ENCODE measurements at regions not wholly inside any gene's neighbourhood (a gene's known extent, or its start where the extent isn't known, plus 50 kb on each side); places are given as distances from the start of the nearest gene placed in this dataset.
"Not testable (repeated sequence)": the region's sequence is repeated elsewhere in the genome, so short reads cannot be mapped to it uniquely, and the experiment has no call there.

- DNase-seq, result no peak
These were observed 419.5 kb downstream of the SH2D4B start for GRCh38 chr10:80957161-80957560.

DNA sequence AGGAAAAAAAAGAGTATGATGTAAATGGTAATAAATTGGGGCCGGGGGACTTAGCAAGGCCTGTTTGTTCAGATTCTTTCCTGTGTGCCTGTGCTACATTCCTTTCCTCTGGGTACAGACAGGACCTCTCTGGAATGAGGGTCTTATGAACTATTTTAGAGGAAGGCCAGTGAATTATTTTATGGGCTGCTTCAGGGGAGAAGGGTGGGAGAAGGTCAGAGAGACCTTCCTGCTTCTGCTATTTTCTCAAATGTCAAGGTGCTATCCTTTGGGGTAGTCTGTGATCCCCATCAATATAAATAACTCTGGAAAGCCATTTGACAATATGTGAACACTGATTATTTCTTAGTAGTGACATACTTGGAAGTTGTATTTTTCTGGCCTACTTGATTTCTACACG lies 426.5 kb downstream of the SH2D4B start:
- DNase-seq, result no peak

DNA sequence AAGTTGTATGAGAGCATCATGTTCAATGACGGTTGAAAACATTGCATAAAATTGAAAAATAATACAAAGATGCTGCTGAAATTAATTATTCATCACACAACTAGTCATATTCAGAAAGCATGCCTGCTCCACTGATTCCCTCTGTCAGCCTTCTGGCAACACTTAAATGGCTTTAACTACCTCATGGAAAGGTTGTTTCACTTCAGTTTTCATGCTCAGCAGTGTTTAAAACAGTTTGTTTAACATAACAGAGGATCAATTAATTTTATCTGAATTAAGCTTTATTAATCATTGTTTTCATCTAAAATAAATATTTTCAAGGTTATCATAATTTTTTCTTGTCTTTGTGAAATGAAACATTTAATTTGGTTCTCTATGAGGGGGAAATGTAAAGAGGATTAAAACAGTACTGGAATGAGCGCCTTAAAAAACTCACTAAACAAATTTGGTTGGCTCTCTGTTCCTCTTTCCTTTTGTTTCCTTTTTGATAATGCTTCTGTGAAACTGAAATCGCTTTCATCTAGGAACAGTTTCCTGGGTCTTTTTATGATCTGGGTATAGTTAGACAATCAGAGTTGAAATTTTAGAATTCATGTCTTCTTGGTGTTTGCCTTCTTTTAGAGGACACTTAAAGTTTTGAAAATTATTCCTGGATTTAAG lies 427.4 kb downstream of the SH2D4B start:
- no peak for DNase-seq

DNA sequence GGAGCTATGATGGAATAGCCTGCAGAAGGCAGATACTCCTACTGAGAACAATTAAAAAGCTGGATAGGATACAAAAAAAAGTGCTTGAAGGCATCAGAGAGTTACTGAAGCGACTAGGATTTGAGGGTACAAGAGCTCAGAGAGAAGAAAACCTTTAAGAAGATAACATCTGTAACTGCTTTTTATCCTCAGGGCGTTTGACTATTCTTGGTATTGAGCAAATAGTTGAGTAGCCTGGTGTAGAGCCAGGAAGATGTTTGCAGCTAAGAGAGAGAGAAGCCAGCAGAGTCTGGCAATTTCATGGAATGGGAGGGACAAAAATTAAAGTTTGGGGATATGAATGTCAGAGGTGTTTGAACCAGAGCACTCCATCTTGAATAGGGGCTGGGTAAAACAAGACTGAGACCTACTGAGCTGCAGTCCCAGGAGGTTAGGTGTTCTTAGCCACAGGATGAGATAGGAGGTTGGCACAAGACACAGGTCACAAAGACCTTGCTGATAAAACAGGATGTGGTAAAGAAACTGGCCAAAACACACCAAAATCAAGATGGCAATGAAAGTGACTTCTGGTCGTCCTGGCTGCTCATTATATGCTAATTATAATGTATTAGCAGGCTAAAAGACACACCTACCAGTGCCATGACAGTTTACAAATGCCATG lies 428.8 kb downstream of the SH2D4B start:
- DNase-seq, result no peak

- DNase-seq, result not testable (repeated sequence)
These were observed 429.7 kb downstream of the SH2D4B start for GRCh38 chr10:80967357-80967756.

- no peak for DNase-seq
These were observed 431.2 kb downstream of the SH2D4B start for GRCh38 chr10:80968903-80969302.

- DNase-seq, result no peak
These were observed 433.8 kb downstream of the SH2D4B start for GRCh38 chr10:80971461-80971860.

GRCh38 chr10:80976658-80977057 lies 439.0 kb downstream of the SH2D4B start:
- no peak for DNase-seq

DNA sequence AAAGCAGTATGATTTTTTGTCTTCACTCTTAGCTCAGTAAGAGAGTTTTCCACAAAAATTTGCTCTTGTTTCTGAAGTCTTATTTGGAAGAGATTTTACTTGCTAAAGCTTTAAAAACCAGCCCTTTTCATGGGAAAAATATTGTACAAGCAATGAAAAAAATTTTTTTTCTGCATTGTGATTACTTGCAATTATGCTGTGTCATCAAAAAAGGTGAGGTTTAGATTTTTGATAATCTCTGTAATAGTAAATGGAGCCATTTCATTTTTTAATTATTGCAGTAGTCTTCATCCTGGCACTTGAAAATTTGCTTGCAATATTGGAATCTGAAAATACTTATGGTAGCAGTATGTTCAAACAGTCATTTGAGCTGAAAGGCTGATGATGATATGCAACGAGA lies 447.4 kb downstream of the SH2D4B start:
- no peak for DNase-seq

GRCh38 chr10:80986596-80986995 lies 448.9 kb downstream of the SH2D4B start:
- no peak for DNase-seq

- DNase-seq, result no peak
These were observed 451.1 kb downstream of the SH2D4B start for GRCh38 chr10:80988755-80989154.

- no peak for DNase-seq
These were observed 459.0 kb downstream of the SH2D4B start for GRCh38 chr10:80996615-80997193.

- no peak for DNase-seq
These were observed 463.1 kb downstream of the SH2D4B start for GRCh38 chr10:81000781-81001180.

DNA sequence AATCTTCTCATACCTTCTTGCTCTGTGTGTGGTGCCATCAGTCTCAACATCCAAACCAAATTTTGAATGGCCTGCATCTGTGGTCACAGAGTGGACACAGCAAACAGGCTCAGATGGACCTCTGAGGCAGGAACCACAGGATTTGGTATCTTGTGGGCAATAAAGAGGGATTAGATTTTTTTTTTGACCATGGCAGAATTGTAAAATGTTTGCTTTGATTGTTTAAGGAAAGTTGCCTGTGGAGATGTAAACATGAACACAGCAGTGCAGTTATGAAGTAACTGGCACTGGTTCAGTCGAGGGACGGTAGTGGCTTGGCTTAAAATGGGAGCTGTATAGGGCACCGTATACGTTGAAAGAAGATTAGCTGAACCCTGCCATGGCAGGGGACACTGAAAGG lies 464.7 kb downstream of the SH2D4B start:
- DNase-seq, result no peak

DNA sequence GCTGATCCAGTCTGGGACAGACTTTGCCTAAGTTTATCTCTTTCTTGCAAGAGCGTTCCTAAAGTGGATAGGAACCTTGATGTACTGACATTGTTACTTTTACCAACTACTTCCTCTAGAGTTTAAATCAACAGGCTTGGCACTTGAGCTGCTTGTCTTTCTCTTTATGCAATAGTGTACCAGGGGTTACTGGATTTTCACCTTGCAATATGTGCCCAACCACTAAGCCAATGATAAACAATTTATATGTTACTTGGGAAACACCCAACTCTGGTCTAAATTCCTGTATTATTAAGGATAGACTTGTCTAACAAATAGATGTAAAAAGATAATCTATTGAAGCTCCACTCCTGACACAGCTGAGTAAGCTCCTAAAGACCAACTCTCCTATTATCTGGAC lies 470.2 kb downstream of the SH2D4B start:
- DNase-seq, result no peak

DNA sequence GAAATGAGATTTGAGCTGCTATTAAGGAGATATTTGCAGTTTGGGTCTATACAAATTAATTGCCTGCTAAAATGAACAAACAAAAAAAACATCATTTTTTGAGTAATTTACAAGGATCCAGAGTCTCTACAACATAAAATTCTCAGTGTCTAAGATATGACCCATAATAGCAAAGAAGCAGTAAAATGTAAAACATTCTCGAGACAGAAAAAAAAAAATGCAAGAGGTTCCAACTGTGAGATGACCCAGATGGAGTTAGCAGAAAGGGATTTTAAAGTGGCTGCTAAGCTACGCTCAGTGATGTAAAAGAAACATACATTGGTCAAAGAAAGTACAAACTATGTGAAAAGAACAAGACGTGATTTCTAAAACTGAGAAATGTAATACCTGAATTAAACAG lies 471.0 kb downstream of the SH2D4B start:
- no peak for DNase-seq

DNA sequence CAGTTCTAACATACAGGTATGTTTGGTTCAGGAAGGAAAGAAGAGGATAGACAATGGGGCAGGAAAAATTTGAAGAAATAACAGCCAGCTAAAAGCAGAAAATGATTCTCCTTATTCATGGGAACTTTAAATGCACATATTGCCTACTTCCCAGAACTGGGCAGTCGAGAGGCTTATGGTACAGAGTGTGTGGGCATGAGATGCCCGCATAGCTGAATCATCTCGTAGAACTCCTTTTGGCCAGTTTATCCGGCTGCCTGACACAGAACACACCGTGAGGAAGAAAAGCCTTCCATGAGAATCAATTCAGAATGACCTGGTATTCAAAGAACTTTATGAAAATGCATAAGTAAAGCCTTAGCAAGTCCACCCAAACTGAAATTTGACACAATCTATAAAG lies 471.6 kb downstream of the SH2D4B start:
- DNase-seq, result no peak

GRCh38 chr10:81013771-81014170 lies 476.1 kb downstream of the SH2D4B start:
- DNase-seq, result no peak

GRCh38 chr10:81019029-81019890 lies 481.6 kb downstream of the SH2D4B start:
- DNase-seq, result no peak

DNA sequence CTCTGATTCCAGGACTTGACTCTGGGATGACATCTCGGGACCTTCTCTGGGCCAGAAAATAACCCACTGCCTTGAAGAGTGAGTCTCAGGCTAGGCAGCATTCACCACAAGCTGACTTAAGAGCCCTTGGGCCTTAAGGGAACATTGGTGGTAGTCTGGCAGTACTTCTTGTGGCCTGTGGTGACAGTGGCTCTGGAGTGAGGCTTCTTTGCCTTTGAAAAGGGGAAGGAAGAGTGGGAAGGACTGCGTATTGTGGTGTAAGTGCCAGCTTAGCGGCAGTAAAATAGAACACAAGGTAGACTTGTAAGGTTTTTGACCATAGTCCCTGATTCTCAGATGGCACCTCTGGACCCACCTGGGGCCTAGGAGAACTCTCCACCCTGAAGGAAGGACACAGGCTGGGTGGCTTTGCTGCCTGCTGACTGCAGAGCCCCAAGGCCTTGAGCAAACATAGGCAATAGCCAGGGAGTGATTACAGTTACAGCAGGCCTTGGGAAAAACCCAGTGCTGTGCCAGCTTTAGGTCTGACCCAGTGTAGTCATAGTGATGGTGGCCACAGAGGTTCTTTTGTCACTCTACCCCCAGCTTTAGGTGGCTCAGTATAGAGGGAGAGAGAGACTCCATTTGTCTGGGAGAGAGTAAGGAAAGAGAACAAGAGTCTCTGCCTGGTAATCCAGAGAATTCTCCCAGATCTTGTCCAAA lies 483.9 kb downstream of the SH2D4B start:
- DNase-seq, result no peak

DNA sequence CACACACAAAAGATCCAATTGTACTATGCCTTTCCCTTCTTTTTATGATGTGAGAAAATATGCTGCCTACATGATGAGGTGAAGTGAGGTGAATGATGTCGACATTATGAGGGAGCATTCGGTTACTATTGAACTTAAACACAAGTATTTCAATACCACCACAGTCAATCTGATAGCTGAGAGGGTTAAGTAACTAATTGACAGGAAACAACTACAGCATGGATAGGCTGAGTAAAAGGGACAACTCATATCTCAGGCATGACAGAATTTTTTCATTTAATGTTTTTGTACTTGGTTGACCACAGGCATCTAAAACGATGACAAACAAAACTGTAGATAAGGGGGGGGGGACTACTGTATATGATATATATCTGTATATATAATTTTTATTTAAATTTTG lies 488.9 kb downstream of the SH2D4B start:
- no peak for DNase-seq

GRCh38 chr10:81027223-81027622 lies 489.5 kb downstream of the SH2D4B start:
- DNase-seq, result no peak

DNA sequence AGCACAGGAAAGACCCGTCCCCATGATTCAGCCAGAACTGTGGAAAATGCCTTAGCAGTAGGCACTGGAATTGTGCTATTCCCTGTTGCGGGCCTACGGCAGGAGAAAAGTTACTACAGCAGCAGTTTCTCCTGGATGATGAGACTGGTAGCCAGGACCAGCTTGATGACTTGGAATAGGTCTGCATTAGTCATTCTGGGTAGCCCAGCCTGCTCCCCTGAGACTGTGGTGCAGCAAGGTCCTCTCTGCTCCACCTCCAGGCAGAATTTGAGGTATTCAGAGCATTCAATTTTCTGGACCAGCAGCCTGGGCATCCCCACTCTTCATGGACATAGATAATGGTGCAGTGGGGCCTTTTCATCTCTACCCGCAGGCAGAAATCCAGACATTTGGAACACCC lies 490.0 kb downstream of the SH2D4B start:
- no peak for DNase-seq

Measured in stimulated activated CD8-positive, alpha-beta memory T cell treated with anti-CD3 and anti-CD28 coated beads, Interleukin-4, amount 100 ng/mL, for 48 hours (primary cell).